DND-41 (cell line): ENCODE measurements at regions not wholly inside any gene's neighbourhood (a gene's known extent, or its start where the extent isn't known, plus 50 kb on each side); places are given as distances from the start of the nearest gene placed in this dataset.

ENCODE experiments used
- ATAC-seq: fragments of 200-7000 bp; cut with Tn5 transposase; 3 replicates; pipeline ENCODE4 v1.9.1; 2021; ENCODE audit warnings: low read depth; ENCODE audit not compliant: insufficient read depth
- DNase-seq: peaks from one replicate; pipeline ENCODE4 v3.0.0-alpha.2; 2020
- H2AFZ ChIP-seq: 2 replicates; pipeline ENCODE4 v1.6.0; 2012; ENCODE audit warnings: low read depth, low read length
- H3K27ac ChIP-seq: 2 replicates; pipeline ENCODE4 v1.5.1; 2012; ENCODE audit warnings: low read length, inconsistent platforms
- H3K27me3 ChIP-seq: fragments of 200-600 bp; sonication (generic); 2 replicates; pipeline ENCODE4 v1.6.0; 2012; ENCODE audit warnings: low read length, mild to moderate bottlenecking, inconsistent platforms; ENCODE audit not compliant: insufficient read depth, poor library complexity
- H3K36me3 ChIP-seq: 2 replicates; pipeline ENCODE4 v1.5.1; 2012; ENCODE audit warnings: low read length, inconsistent platforms; ENCODE audit not compliant: insufficient read depth
- H3K4me1 ChIP-seq: 2 replicates; pipeline ENCODE4 v1.5.1; 2012; ENCODE audit warnings: mild to moderate bottlenecking, low read length; ENCODE audit not compliant: insufficient read depth
- H3K4me2 ChIP-seq: 2 replicates; pipeline ENCODE4 v1.6.0; 2012; ENCODE audit warnings: mild to moderate bottlenecking, moderate library complexity, low read length, inconsistent platforms; ENCODE audit not compliant: insufficient read depth
- H3K4me3 ChIP-seq, 2 experiments: fragments of 200-600 bp in 1 of 2; shearing (Covaris generic) in 1 of 2; 2 replicates each; pipeline ENCODE4 v1.5.1; 2012 to 2016; ENCODE audit warnings: inconsistent platforms in 2 of 2, low read length in 2 of 2, mild to moderate bottlenecking in 2 of 2, low read depth in 1 of 2, moderate library complexity in 1 of 2
- H3K79me2 ChIP-seq: 2 replicates; pipeline ENCODE4 v1.6.0; 2012; ENCODE audit warnings: low read length, inconsistent platforms; ENCODE audit not compliant: insufficient read depth
- H3K9ac ChIP-seq: 2 replicates; pipeline ENCODE4 v1.6.0; 2012; ENCODE audit warnings: low read depth, mild to moderate bottlenecking, inconsistent platforms, low read length, moderate library complexity
- H3K9me3 ChIP-seq: 2 replicates; pipeline ENCODE4 v1.5.1; 2012; ENCODE audit warnings: low read length, moderate library complexity, mild to moderate bottlenecking, inconsistent platforms; ENCODE audit not compliant: insufficient read depth, severe bottlenecking
- H4K20me1 ChIP-seq: 2 replicates; pipeline ENCODE4 v1.6.0; 2012; ENCODE audit warnings: low read length; ENCODE audit not compliant: insufficient read depth
- CTCF ChIP-seq: IDR thresholded peaks from 2 replicates; pipeline ENCODE4 v1.5.1; 2012; ENCODE audit warnings: borderline replicate concordance, low read length, moderate library complexity, mild to moderate bottlenecking; ENCODE audit not compliant: poor library complexity, severe bottlenecking; ENCODE audit errors: extremely low read depth
- EZH2 ChIP-seq: IDR thresholded peaks from 3 replicates; pipeline ENCODE4 v1.6.1; 2012; ENCODE audit warnings: borderline replicate concordance, low read depth, mild to moderate bottlenecking, moderate library complexity, low read length, inconsistent platforms; ENCODE audit not compliant: severe bottlenecking

DNA sequence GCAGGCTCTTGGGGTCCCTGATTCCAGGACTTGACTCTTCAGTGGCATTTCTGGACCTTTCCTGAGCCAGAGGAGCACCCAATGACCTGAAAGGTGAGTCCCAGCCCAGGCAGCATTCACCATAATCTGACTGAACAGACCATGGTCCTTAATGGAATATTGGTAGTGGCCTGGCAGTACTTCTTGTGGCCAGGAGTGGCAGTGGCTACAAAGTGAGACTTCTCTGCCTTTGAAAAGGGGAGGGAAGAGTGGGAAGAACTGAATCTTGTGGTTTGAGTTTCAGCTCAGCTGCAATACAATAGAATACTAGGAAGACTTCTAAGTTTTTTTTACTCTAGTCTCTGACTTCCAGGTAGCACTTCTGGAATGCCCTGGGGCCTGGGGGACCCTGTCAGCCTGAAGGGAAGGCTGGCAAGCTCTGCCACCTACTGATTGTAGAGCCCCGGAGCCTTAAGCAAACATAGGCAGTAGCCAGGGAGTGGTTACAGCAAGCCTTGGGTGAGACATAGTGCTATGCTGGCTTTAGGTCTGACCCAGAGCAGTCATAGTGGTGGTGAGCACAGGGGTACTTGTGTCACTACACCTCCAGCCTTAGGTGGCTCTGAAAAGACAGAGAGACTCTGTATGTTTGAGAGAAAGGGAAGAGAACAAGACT is 674.2 kb upstream of the MANEA start:
- no peak for DNase-seq
- Histone ChIP-seq H3K4me3 (no peak overlapping the region), H3K36me3 (no peaks in the 10 kb centered on the region), H3K9ac (no peak overlapping the region), H3K4me1 (no peaks in the 10 kb centered on the region), H3K79me2 (no peaks in the 10 kb centered on the region), H3K27me3 (no peaks in the 10 kb centered on the region), H3K4me2 (no peak overlapping the region), H3K9me3 (no peaks in the 10 kb centered on the region), H4K20me1 (no peaks in the 10 kb centered on the region), H3K27ac (no peak overlapping the region), H2AFZ (no peak overlapping the region)
- ATAC-seq, result no peak
- no peak for TF ChIP-seq CTCF
- TF ChIP-seq EZH2, result no peak

DNA sequence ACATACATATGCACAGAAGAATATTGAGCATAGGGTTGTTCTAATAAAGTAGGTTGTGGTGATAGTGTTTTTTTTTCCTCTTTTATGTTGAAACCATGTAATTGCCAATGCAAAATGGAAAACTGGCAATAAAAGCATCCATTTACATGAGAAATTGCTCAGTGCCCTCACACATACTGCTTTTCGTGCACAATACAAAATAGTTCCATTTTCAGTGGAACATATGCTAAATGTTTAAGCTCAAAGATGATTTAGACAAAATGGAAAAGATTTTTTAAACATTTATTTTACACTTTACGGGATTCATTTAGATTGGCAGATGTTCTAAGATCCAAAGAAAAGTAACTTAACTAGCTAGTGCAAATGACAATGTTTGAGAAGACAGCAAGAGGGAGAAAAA is 678.1 kb upstream of the MANEA start:
- H3K36me3 ChIP-seq, result no peaks in the 10 kb centered on the region
- no peaks in the 10 kb centered on the region for H3K79me2 ChIP-seq
- TF ChIP-seq EZH2 (no peak), CTCF (no peak)
- no peaks in the 10 kb centered on the region for H4K20me1 ChIP-seq
- no peak overlapping the region for H2AFZ ChIP-seq
- no peaks in the 10 kb centered on the region for H3K4me1 ChIP-seq
- H3K27ac ChIP-seq, result no peak overlapping the region
- H3K9ac ChIP-seq, result no peak overlapping the region
- H3K27me3 ChIP-seq, result no peaks in the 10 kb centered on the region
- H3K9me3 ChIP-seq, result no peaks in the 10 kb centered on the region
- DNase-seq (no peak), ATAC-seq (no peak)
- no peak overlapping the region for H3K4me2 ChIP-seq
- H3K4me3 ChIP-seq, result no peak overlapping the region

GRCh38 chr6:94894300-94894699 is 683.0 kb upstream of the MANEA start:
- H3K36me3 ChIP-seq, result no peaks in the 10 kb centered on the region
- no peak for DNase-seq
- no peaks in the 10 kb centered on the region for H3K4me1 ChIP-seq
- TF ChIP-seq CTCF (no peak), EZH2 (no peak)
- no peaks in the 10 kb centered on the region for H3K27me3 ChIP-seq
- no peak overlapping the region for H3K4me2 ChIP-seq
- H2AFZ ChIP-seq, result no peak overlapping the region
- no peaks in the 10 kb centered on the region for H3K79me2 ChIP-seq
- no peak for ATAC-seq
- H3K9me3 ChIP-seq, result no peaks in the 10 kb centered on the region
- no peak overlapping the region for H3K27ac ChIP-seq
- no peaks in the 10 kb centered on the region for H4K20me1 ChIP-seq
- H3K4me3 ChIP-seq, result no peak overlapping the region
- H3K9ac ChIP-seq, result no peak overlapping the region
